ENCODE measurements at regions not wholly inside any gene's neighbourhood (a gene's known extent, or its start where the extent isn't known, plus 50 kb on each side); places are given as distances from the start of the nearest gene placed in this dataset.

DNA sequence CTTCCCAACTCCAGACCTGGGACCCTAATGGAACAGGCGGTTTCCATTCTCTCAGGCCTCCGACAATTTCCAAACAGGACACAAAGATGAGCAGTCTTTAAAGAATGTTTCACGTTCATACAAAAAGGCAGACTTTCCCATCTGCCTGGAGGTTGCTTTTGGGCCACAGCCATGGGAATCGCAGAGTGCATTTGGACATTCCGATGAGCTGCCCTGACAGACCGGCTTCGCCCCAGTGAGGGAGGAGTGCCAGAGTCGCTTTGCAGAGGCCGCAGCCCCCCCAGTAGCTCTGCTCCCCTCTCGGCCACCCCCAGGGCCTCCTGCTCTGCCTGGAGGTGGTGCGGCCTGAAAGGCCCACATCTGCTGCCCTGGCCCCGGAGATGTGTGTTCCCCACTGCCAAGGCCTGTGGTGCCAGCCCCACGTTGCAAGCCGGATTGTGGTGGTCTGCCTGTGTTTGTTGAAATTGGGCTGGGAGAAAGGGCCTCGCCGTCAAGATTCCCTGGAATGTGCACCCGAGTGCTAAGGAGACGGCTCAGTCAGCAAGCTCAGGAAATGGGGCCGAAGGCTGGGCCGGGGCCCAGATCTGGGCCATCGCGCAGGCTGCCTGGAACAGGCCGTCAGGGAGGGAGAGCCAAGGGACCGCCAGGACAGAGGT is 89.8 kb downstream of the C16orf95 start:
- TF ChIP-seq TAF1 (IDR thresholded peaks at IDR 0.05; ENCODE audit: borderline replicate concordance, insufficient read depth, low read length) (no peak), POLR2AphosphoS5 (IDR thresholded peaks at IDR 0.05; ENCODE audit: low read depth, low read length) (no peak)
